Ascending aorta (tissue), 2 donors: ENCODE measurements at regions not wholly inside any gene's neighbourhood (a gene's known extent, or its start where the extent isn't known, plus 50 kb on each side); places are given as distances from the start of the nearest gene placed in this dataset.
"Not testable (repeated sequence)": the region's sequence is repeated elsewhere in the genome, so short reads cannot be mapped to it uniquely, and the experiment has no call there.

Experiments used
- DNase-seq, 2 donors: peaks; one replicate each; pipeline ENCODE4 v3.0.0-alpha.2; 2019; ENCODE audit warnings: low spot score in 2 of 2
- H3K27ac ChIP-seq, 2 donors: fragments of 200-600 bp; sonication (generic); one replicate each; pipeline ENCODE4 v1.5.1; 2016 to 2017; ENCODE audit warnings: mild to moderate bottlenecking in 1 of 2
- H3K27me3 ChIP-seq: fragments of 200-600 bp; sonication (generic); one replicate; pipeline ENCODE4 v1.5.1; 2017
- H3K36me3 ChIP-seq, 2 donors: fragments of 200-600 bp; sonication (generic); one replicate each; pipeline ENCODE4 v1.5.1; 2016
- H3K4me1 ChIP-seq, 2 donors: fragments of 200-600 bp; sonication (generic); one replicate each; pipeline ENCODE4 v1.5.1; 2016 to 2017; ENCODE audit warnings: mild to moderate bottlenecking in 1 of 2
- H3K4me3 ChIP-seq, 2 donors: fragments of 200-600 bp; sonication (generic); one replicate each; pipeline ENCODE4 v1.5.1; 2016 to 2017; ENCODE audit warnings: mild to moderate bottlenecking in 1 of 2
- H3K9me3 ChIP-seq, 2 donors: fragments of 200-600 bp; sonication (generic); one replicate each; pipeline ENCODE4 v1.5.1; 2016
- intact Hi-C: fragments of 100-400 bp; cut with DNase I; formaldehyde crosslinking; loops from one replicate; pipeline ENCODE4 v1.15.1; 2023
- TF ChIP-seq, protein P1 (sequence below), 3 experiments: fragments of 200-600 bp in 2 of 3; fragments of 450-650 bp in 1 of 3; sonication (generic) in 2 of 3; IDR thresholded peaks; one replicate each; pipeline ENCODE4 v1.5.1; 2016 to 2019; ENCODE audit warnings: antibody characterized with exemption in 3 of 3, mild to moderate bottlenecking in 1 of 3, moderate library complexity in 1 of 3

DNA sequence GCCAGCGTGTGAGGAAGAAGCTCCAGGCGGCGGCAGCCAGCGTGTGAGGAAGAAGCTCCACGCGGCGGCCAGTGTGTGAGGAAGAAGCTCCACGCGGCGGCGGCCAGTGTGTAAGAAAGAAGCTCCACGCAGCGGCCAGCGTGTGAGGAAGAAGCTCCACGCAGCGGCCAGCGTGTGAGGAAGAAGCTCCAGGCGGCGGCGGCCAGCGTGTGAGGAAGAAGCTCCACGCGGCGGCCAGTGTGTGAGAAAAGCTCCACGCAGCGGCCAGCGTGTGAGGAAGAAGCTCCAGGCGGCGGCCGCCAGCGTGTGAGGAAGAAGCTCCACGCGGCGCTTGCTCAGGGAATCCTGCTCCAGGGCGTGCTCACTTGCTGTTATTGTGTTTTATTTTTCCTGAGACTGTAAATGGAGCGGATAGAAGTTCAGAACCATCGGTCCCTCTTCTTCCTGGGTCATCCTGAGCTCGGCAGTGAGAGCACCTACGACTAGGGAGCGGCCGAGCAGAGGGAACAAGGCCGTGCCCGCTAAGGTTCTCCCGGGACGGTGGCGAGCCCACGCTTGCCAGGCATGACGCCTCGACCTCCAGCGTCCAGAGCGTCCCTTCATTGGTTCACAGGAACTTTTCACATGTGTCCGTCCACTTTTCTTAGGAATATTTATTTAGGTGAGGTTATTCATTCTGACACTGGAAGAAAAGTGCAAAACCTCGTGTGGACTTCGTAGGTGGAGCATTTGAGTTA lies 94.2 kb downstream of the TMEM18 start:
- intact Hi-C loops, result no loop called here
- H3K36me3 ChIP-seq, result no peaks in the 10 kb centered on the region
- H3K4me3 ChIP-seq, result no peak overlapping the region
- no peak overlapping the region for H3K27ac ChIP-seq
- TF ChIP-seq, protein P1, sequence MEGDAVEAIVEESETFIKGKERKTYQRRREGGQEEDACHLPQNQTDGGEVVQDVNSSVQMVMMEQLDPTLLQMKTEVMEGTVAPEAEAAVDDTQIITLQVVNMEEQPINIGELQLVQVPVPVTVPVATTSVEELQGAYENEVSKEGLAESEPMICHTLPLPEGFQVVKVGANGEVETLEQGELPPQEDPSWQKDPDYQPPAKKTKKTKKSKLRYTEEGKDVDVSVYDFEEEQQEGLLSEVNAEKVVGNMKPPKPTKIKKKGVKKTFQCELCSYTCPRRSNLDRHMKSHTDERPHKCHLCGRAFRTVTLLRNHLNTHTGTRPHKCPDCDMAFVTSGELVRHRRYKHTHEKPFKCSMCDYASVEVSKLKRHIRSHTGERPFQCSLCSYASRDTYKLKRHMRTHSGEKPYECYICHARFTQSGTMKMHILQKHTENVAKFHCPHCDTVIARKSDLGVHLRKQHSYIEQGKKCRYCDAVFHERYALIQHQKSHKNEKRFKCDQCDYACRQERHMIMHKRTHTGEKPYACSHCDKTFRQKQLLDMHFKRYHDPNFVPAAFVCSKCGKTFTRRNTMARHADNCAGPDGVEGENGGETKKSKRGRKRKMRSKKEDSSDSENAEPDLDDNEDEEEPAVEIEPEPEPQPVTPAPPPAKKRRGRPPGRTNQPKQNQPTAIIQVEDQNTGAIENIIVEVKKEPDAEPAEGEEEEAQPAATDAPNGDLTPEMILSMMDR (IDR thresholded peaks at IDR 0.05), result no peak
- DNase-seq, result no peak
- H3K9me3 ChIP-seq, result no peaks in the 10 kb centered on the region
- no peaks in the 10 kb centered on the region for H3K4me1 ChIP-seq
- H3K27me3 ChIP-seq, result no peaks in the 10 kb centered on the region

DNA sequence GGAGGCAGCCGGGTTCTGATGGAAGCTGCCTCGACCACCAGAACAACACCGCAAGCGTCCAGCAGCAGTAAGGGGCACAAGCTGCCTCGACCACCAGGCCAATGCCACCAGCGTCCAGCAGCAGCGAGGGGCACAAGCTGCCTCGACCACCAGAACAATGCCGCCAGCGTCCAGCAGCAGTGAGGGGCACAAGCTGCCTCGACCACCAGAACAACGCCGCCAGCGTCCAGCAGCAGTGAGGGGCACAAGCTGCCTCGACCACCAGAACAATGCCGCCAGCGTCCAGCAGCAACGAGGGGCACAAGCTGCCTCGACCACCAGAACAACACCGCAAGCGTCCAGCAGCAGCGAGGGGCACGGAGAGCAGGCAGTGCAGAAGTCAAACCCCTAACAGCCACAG lies 94.9 kb downstream of the TMEM18 start:
- not testable (repeated sequence) for DNase-seq, H3K27me3 ChIP-seq

DNA sequence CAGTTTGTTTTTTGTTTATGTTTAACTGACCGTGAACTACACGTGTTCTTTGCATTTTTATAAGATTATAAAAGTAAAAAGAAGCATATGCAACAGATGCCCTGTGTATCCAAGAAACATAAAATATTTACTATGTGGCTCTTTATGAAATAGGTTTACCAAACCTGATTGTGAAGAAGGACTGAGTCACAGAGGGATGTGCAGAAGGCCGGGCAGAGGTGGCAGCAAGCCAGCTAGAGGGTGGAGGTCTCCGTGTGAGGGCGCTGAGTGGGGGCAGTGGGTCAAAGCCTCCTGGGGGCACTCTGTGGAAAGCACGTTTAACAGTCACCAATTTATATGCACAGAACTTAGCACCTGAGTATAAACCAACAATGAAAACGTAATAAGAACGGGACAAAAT lies 97.2 kb downstream of the TMEM18 start:
- Histone ChIP-seq H3K27ac (no peak overlapping the region), H3K4me3 (no peak overlapping the region), H3K4me1 (no peaks in the 10 kb centered on the region), H3K9me3 (peaks cover 0 to 9% of the 10 kb centered on the region in 2 donors), H3K27me3 (no peaks in the 10 kb centered on the region), H3K36me3 (no peaks in the 10 kb centered on the region)
- TF ChIP-seq, protein P1 (IDR thresholded peaks at IDR 0.05), result no peak
- intact Hi-C loops, result no loop called here
- no peak for DNase-seq

More for the DNA sequence above, 94.9 kb downstream of the TMEM18 start:
- H3K4me3 ChIP-seq, H3K36me3 ChIP-seq, intact Hi-C loops, H3K27ac ChIP-seq, H3K9me3 ChIP-seq, H3K4me1 ChIP-seq: not testable (repeated sequence)

DNA sequence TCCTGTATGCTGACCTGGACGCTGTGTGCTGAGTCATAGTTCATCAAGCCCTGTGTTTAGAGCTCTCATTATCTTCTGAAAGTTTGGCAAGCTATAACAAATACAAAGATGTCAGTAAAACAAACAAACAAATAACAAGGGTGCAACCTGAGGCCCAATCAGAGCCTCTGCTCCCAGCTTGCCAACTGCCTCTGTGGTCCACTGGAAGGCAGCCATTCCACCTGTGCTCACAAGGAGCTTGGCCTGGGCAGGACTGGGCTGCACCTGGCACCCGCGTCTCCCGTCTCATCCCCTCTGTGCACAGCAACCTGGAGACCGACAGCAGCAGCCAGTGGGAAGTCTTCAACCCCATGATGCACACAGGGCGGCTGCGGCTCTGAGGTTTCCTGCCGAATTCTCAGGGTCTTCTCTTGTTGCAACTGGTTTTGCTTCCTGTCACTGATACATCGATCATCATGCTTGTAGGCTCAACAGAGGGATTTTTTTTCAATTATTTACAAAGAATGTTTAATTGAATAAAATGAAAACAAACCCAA lies 97.8 kb downstream of the TMEM18 start:
- TF ChIP-seq, protein P1 (IDR thresholded peaks at IDR 0.05), result no peak
- Histone ChIP-seq H3K9me3 (peaks cover 0 to 9% of the 10 kb centered on the region in 2 donors), H3K4me1 (no peaks in the 10 kb centered on the region), H3K27ac (no peak overlapping the region), H3K27me3 (no peaks in the 10 kb centered on the region), H3K4me3 (no peak overlapping the region), H3K36me3 (no peaks in the 10 kb centered on the region)
- intact Hi-C loops, result no loop called here
- DNase-seq, result no peak

DNA sequence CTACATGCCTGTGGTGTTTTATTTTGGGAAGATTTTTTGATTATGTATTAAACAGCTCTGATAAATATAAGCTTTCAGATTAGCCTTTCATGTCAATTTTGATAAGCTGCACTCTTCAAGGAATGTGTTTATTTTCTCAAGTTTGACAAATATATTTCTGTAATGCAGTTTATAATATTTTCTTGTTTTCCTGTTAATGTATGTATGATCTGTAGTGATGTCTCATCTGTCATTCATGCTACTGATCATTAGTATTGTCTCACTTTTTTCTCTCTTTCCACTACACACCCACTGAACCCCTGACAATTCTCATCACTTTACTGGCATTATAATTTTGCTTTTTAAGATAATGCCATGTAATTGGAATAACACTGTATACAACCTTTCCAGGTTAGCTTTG lies 100.9 kb downstream of the TMEM18 start:
- H3K27me3 ChIP-seq, result no peaks in the 10 kb centered on the region
- H3K36me3 ChIP-seq, result no peaks in the 10 kb centered on the region
- TF ChIP-seq, protein P1 (IDR thresholded peaks at IDR 0.05), result no peak
- no peak overlapping the region for H3K4me3 ChIP-seq
- peaks cover 5 to 9% of the 10 kb centered on the region in 2 donors for H3K9me3 ChIP-seq
- DNase-seq, result no peak
- intact Hi-C loops, result no loop called here
- no peak overlapping the region for H3K27ac ChIP-seq
- H3K4me1 ChIP-seq, result no peaks in the 10 kb centered on the region

DNA sequence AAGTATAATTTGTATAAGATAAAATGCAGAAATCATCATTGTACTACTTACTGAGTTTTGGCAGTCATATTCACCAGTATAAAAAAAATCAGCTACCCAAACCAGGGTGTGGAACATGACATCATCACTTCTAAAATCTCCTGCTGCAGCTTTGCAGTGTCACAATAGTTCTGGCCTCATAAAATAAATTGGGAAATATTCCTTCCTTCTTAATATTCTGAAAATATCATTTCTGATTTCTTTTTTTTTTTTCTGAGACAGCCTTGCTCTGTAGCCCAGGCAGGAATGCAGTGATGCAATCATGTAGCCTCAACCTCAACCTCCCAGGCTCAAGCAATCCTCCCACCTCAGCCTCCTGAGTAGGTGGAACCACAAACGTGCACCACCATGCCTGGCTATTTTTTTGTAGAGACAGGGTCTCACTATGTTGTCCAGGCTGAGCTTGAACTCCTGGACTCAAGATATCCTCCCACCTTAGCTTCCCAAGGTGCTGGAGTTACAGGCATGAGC lies 101.4 kb downstream of the TMEM18 start:
- Histone ChIP-seq H3K27me3 (no peaks in the 10 kb centered on the region), H3K9me3 (peaks cover 9% of the 10 kb centered on the region in 2 donors), H3K4me3 (no peak overlapping the region), H3K4me1 (no peaks in the 10 kb centered on the region), H3K27ac (no peak overlapping the region), H3K36me3 (no peaks in the 10 kb centered on the region)
- intact Hi-C loops, result no loop called here
- no peak for DNase-seq
- TF ChIP-seq, protein P1 (IDR thresholded peaks at IDR 0.05), result no peak
